Aorta (tissue), 5 donors: ENCODE measurements at regions not wholly inside any gene's neighbourhood (a gene's known extent, or its start where the extent isn't known, plus 50 kb on each side); places are given as distances from the start of the nearest gene placed in this dataset.
"Not testable (repeated sequence)": the region's sequence is repeated elsewhere in the genome, so short reads cannot be mapped to it uniquely, and the experiment has no call there.

Experiments
- ATAC-seq: fragments of 200-7000 bp; cut with Tn5 transposase; one replicate; pipeline ENCODE4 v1.9.1; 2022; ENCODE audit warnings: moderate library complexity; ENCODE audit not compliant: low FRiP score
- DNase-seq, 2 donors: peaks; one replicate each; pipeline ENCODE4 v3.0.0-alpha.2; 2020
- H3K27ac ChIP-seq, 2 donors: one replicate each; pipeline ENCODE4 v1.5.1; 2013; ENCODE audit warnings: low read length in 2 of 2, mild to moderate bottlenecking in 2 of 2, moderate library complexity in 2 of 2, control low read depth in 1 of 2, inconsistent platforms in 1 of 2, low read depth in 1 of 2
- H3K27me3 ChIP-seq, 2 donors: one replicate each; pipeline ENCODE4 v1.6.1; 2013; ENCODE audit warnings: control low read depth in 1 of 2, low read length in 1 of 2, mild to moderate bottlenecking in 1 of 2, moderate library complexity in 1 of 2; ENCODE audit not compliant: insufficient read depth in 2 of 2, control insufficient read depth in 1 of 2
- H3K36me3 ChIP-seq, 2 donors: one replicate each; pipeline ENCODE4 v1.6.1; 2013; ENCODE audit warnings: control low read depth in 1 of 2, low read length in 1 of 2, mild to moderate bottlenecking in 1 of 2; ENCODE audit not compliant: insufficient read depth in 2 of 2, control insufficient read depth in 1 of 2
- H3K4me1 ChIP-seq, 2 donors: one replicate each; pipeline ENCODE4 v1.6.1; 2013; ENCODE audit warnings: low read length in 2 of 2, control low read depth in 1 of 2, mild to moderate bottlenecking in 1 of 2, moderate library complexity in 1 of 2; ENCODE audit not compliant: insufficient read depth in 2 of 2, control insufficient read depth in 1 of 2
- H3K4me3 ChIP-seq, 2 donors: one replicate each; pipeline ENCODE4 v1.5.1; 2013; ENCODE audit warnings: low read length in 2 of 2, control low read depth in 1 of 2, mild to moderate bottlenecking in 1 of 2
- H3K9me3 ChIP-seq: one replicate; pipeline ENCODE4 v1.6.1; 2013; ENCODE audit warnings: mild to moderate bottlenecking, low read length; ENCODE audit not compliant: control insufficient read depth
- WGBS, 2 donors: extraction: QIAGEN DNeasy Blood & Tissue Kit; methylation state at CpG; one replicate each; pipeline ENCODE4 v1.1.7; 2013; 5-methylcytosine and 5-hydroxymethylcytosine counted together
- intact Hi-C, 2 donors: fragments of 100-400 bp; cut with DNase I; formaldehyde crosslinking; loops; one replicate each; pipeline versions ENCODE4 v1.14.2 to v1.15.0; 2022
- donor health status: healthy with polysubstance abuse.
- donor health status: Bipolar disorder and iron deficiency.
- donor health status: DM: no; HTN: no; CAD: no.
- donor health status: DM: no; HTN: no; CAD: no.
- donor health status: DM: yes; HTN: yes; CAD: no.

DNA sequence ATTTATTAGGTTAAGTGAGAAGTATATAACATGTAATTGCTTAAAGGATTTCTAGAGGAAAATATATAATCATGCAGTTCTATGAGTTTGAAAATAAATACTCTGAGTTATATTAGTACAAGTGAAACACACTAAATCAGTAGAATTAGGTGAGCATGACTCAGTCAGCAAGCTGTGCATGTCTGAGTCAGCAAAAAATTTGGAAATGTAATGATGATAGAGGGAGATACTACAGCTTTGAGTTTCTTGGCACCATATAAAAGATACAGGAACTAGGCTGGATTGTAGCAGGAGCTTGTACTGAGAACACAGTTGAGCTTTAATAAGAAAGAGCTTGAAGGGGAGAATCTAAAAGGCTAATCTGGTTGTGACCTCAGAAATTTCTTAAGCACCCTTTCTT, 1224.6 kb downstream of the CDH8 start:
- DNase-seq, result no peak
- ATAC-seq, result no peak
- Histone ChIP-seq H3K27me3 (no peaks in the 10 kb centered on the region), H3K4me3 (no peak overlapping the region), H3K4me1 (peaks cover 0 to 8% of the 10 kb centered on the region in 2 donors), H3K36me3 (no peaks in the 10 kb centered on the region), H3K27ac (no peak overlapping the region), H3K9me3 (no peaks in the 10 kb centered on the region)
- intact Hi-C loops, result no loop called here

DNA sequence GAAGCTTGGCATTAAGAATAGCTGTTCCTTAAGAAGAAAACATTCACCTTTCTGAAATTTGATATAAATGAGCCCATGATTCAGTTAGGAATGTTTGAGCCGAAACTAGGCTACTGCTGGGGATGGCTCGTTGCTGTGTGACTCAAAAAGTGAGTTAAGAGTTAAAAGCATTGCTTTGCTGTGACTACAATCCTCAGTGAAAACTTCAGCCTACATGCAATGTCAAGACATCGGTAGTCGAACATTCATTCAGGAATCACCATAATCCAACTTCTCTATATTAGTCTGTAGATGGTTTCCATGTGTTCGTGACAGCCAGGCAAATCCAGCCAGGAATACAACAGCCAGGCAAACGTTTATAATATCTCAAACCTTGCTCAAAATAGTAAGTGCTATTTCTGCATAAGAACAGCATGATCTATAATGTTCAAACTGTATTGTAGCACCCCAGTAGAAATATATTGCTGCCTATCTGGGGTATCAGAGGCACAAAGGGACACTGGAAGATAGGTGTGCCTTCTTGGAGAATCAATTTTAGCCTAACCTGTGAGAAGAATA, 1225.1 kb downstream of the CDH8 start:
- no peak overlapping the region for H3K27ac ChIP-seq
- H3K36me3 ChIP-seq, result no peaks in the 10 kb centered on the region
- no peaks in the 10 kb centered on the region for H3K27me3 ChIP-seq
- intact Hi-C loops, result no loop called here
- no peaks in the 10 kb centered on the region for H3K9me3 ChIP-seq
- ATAC-seq, result no peak
- H3K4me3 ChIP-seq, result no peak overlapping the region
- peaks cover 0 to 8% of the 10 kb centered on the region in 2 donors for H3K4me1 ChIP-seq
- no peak for DNase-seq
- 16 to 17% methylated on average over 6 of the region's 6 CpGs for WGBS, 2 donors

DNA sequence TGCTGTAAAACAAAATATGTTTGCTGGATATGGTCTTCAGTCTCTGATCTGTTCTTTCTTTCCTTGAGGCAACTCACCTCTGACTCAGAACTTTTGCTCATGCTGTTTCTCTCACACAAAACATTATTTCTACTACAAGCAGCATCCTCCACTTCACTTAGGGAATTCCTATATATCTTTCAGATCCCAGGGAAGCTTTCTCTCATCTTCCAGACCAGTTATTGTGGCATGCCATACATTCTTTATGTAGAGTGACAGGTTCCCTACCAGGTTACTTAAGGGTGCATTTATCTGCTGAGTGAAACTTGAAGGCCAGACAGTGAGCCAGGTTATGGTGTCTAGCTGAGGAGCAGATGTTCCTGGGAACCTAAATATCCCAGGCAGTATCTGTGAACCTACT, 1226.0 kb downstream of the CDH8 start:
- no peak overlapping the region for H3K27ac ChIP-seq
- intact Hi-C loops, result no loop called here
- no peak for ATAC-seq

DNA sequence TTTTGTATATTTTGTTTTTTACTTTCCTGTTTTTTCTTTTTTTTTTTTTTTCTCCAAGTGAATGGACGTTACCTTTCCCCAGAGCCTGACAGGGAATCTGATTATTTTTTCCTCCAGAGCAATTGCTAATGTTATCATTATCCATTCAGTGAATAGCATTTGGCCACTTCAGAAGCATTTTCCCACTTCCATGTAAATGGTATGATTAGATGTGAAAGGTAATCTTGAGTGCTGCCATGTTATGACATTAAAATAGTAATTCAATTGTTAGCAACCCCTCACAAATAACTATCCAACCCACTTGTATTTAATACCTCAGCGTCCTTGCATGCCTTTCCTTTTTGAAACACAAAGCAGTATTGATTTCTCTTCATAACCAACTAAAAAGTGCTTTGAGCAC, 1243.8 kb downstream of the CDH8 start:
- Histone ChIP-seq H3K27me3 (no peaks in the 10 kb centered on the region), H3K27ac (no peak overlapping the region), H3K9me3 (no peaks in the 10 kb centered on the region), H3K4me3 (no peak overlapping the region), H3K4me1 (no peaks in the 10 kb centered on the region), H3K36me3 (no peaks in the 10 kb centered on the region)
- DNase-seq, result no peak
- intact Hi-C loops, result no loop called here
- no peak for ATAC-seq
- 59 to 61% methylated on average over 2 of the region's 2 CpGs for whole genome bisulfite sequencing, 2 donors

More for the DNA sequence above, 1226.0 kb downstream of the CDH8 start:
- peaks cover 0 to under 1% of the 10 kb centered on the region in 2 donors for H3K4me1 ChIP-seq
- H3K4me3 ChIP-seq, result no peak overlapping the region
- no peaks in the 10 kb centered on the region for H3K27me3 ChIP-seq
- DNase-seq, result no peak
- no peaks in the 10 kb centered on the region for H3K9me3 ChIP-seq
- no peaks in the 10 kb centered on the region for H3K36me3 ChIP-seq

DNA sequence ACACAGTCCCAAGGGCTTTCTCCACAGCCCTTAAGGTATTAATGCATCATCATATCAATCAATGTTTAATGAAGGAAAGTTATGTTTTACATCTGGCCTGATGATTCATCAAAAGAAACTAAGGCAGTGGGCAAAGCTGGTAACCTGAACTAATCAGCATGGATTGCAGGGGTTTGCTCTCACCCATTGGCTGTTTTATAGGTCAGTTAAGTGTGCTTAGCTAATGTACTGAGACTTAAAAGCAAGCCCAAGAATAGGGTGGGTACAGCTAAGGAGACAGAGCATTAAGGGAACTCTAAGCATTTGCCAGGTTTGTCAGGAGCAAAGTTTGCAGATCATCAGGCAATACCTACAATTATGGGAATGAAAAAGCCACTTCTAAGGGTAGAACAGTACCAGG, 1247.6 kb downstream of the CDH8 start:
- H3K27ac ChIP-seq, result no peak overlapping the region
- no peaks in the 10 kb centered on the region for H3K36me3 ChIP-seq
- DNase-seq, result no peak
- H3K27me3 ChIP-seq, result no peaks in the 10 kb centered on the region
- no peaks in the 10 kb centered on the region for H3K9me3 ChIP-seq
- ATAC-seq, result no peak
- no peaks in the 10 kb centered on the region for H3K4me1 ChIP-seq
- H3K4me3 ChIP-seq, result no peak overlapping the region
- intact Hi-C loops, result no loop called here

DNA sequence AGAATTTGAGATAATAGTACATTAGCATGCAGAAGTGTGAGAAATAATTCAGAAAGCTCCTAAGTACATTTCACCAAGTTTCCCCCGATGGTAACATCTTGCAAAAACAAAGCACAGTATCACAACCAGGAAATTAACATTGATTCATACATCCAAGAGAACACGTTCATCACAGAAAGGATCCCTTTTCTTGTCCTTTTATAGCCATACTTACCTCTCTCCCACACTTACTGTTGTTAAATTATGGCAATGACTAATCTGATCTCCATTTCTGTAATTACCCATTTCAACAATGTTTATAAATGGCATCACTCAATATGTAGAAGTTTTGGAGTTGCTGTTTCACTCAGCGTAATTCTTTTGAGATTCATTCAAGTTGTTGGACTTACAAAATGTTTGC, 1260.0 kb downstream of the CDH8 start:
- WGBS, 2 donors, result 44 to 47% methylated on average over 3 of the region's 3 CpGs
- H3K36me3 ChIP-seq, result no peaks in the 10 kb centered on the region
- H3K27ac ChIP-seq, result no peak overlapping the region
- H3K4me1 ChIP-seq, result no peaks in the 10 kb centered on the region
- no peak overlapping the region for H3K4me3 ChIP-seq
- H3K9me3 ChIP-seq, result no peaks in the 10 kb centered on the region
- ATAC-seq, result no peak
- intact Hi-C loops, result no loop called here
- no peak for DNase-seq
- H3K27me3 ChIP-seq, result no peaks in the 10 kb centered on the region

DNA sequence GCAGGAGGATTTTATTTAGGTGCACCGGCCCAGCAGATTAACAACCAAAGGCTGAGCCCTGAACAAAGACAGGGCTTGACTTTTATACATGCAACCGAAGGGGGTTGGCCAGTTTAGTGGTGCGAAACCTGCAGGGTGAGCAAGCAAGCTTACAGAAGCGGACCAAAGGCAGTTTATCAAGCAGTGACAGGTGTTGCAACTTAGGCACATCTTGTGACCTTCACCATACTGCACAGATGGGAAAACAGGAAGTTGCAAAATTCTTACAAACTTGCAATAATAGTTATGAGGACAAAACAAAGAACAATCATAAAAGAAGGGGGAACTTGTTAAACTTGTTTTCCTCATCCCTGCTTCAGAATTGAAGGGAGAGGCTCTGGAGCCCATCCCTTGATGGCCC, 1265.1 kb downstream of the CDH8 start:
- DNase-seq (no peak), ATAC-seq (no peak)
- H3K36me3 ChIP-seq, result no peaks in the 10 kb centered on the region
- peaks cover 3% of the 10 kb centered on the region for H3K9me3 ChIP-seq
- 85 to 88% methylated on average over 4 of the region's 4 CpGs for WGBS, 2 donors
- intact Hi-C loops, result no loop called here
- no peak overlapping the region for H3K4me3 ChIP-seq
- H3K4me1 ChIP-seq, result no peaks in the 10 kb centered on the region
- no peaks in the 10 kb centered on the region for H3K27me3 ChIP-seq
- no peak overlapping the region for H3K27ac ChIP-seq

DNA sequence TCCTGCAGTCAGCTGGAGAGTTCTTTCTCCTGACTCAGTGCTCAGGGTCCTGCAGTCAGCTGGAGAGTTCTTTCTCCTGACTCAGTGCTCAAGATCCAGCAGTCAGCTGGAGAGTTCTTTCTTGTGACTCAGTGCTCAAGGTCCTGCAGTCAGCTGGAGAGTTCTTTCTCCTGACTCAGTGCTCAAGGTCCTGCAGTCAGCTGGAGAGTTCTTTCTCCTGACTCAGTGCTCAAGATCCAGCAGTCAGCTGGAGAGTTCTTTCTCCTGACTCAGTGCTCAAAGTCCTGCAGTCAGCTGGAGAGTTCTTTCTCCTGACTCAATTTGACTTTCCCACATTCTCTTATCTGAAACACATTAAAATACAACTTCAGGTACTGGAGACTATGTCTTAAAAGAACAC, 1265.9 kb downstream of the CDH8 start:
- intact Hi-C loops, H3K27ac ChIP-seq, H3K4me3 ChIP-seq, H3K36me3 ChIP-seq, H3K9me3 ChIP-seq, H3K27me3 ChIP-seq, H3K4me1 ChIP-seq, DNase-seq, ATAC-seq: not testable (repeated sequence)

DNA sequence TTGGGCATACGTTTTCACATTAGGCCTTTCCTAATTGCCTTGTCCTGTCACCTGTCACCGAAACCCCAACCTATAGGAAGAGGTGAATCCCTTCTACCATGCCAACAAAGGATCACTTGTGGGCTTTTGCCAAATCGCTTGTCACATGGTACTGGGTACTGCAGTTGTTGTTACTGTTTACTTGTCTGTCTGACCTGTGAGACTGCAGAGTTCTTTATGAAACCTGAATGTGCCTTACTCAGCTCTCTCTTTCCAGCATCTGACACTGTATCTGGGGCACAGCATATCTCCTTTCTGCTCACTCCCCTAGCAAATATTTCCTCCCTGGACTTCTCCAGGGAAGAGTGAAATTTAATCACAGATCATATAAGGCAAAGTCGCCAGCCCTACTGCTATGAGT, 1272.4 kb downstream of the CDH8 start:
- Histone ChIP-seq H3K36me3 (no peaks in the 10 kb centered on the region), H3K4me3 (no peak overlapping the region), H3K9me3 (no peaks in the 10 kb centered on the region), H3K4me1 (no peaks in the 10 kb centered on the region), H3K27ac (no peak overlapping the region), H3K27me3 (no peaks in the 10 kb centered on the region)
- intact Hi-C loops, result no loop called here
- ATAC-seq, result no peak
- WGBS, 2 donors, result 85 to 88% methylated on average over 4 of the region's 4 CpGs
- DNase-seq, result no peak
